Tongue (tissue), 1 donor: ENCODE measurements at regions not wholly inside any gene's neighbourhood (a gene's known extent, or its start where the extent isn't known, plus 50 kb on each side); places are given as distances from the start of the nearest gene placed in this dataset.

ENCODE experiments used
- DNase-seq: peaks from one replicate; pipeline ENCODE4 v3.0.0-alpha.2; 2015

DNA sequence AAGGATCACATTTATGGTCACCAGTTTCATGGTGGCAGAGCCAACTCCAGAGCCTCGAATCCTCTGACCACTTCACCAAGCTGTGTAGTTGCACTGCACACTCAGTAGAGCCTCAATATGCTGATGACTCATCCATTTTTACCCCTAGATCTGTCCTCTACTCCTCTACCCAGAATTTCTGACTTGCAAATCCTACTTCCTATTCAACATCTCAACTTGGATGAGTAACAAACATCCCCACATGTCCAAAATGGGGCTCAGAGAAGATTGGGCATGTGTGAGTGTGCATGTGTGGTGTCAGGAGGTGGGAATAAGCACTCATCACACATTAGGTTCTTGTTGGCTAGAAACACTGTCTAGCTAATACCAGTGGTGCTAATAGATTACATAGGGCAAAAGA, 57.8 kb upstream of the IGFBP2 start:
- DNase-seq, result no peak

DNA sequence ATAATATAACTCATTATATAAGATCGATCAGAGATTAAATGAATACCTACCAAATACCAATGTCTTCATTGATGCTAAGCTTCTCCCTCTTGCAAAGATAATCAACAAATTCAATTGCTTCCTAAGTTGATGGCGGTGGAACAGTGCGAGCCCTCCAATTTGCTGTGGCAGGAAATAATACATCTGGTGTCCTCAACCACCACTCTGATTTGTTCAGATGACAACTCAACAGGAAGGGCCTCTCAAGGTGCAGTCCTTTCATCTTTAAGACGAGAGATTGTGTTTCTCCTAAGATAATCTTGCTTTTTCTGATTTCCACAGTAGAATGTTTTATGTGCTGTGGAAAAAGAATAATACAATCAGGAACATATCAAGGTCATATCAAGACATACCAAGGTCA, 56.6 kb upstream of the IGFBP2 start:
- no peak for DNase-seq

DNA sequence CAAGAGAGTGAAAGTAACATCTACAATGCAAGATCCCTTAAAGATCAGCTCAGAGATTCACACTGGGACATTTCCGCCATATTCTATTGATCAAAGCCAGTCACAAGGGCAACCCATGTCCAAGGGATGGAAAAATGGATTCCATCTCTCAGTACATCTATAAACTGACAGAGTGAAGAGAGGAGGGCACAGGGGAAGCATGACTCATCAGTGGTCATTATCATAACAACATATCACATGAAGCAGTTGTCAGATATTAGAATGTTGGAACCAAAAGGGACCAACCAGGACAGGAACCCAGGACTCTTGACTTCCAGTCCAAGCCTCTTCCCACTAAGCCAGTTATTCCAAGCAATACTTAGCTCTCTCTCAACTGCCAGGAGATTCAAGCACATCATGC, 54.9 kb upstream of the IGFBP2 start:
- DNase-seq, result no peak

DNA sequence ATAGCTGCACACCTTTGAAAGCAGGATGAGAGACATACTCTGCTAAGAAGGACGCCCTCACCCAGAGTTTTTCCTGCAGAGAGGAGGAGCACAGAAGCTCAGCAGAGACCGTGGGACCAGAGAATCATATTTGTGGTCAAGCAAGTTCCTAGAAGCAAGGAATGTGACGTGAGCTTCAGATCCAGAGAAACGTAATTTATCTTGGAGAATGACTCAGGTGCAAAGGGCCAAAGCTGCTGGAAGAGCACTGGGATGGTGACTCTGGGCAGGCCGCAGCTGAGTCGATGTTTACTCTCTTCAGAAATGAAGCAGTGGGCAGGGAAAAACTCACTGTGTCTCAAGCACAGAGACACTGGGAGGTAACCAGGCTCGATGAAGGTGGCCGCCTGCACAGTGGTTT, 50.1 kb upstream of the IGFBP2 start:
- no peak for DNase-seq
